Neural crest cell (in vitro differentiated cells): ENCODE measurements at regions not wholly inside any gene's neighbourhood (a gene's known extent, or its start where the extent isn't known, plus 50 kb on each side); places are given as distances from the start of the nearest gene placed in this dataset.
"Not testable (repeated sequence)": the region's sequence is repeated elsewhere in the genome, so short reads cannot be mapped to it uniquely, and the experiment has no call there.

Experiments
- DNase-seq: peaks from one replicate; pipeline ENCODE4 v3.0.0; 2021; ENCODE audit warnings: low read depth, mixed read lengths, low spot score
- H3K27ac Mint-ChIP-seq: one replicate; pipeline ENCODE4 v1.8.0; 2021; ENCODE audit warnings: mild to moderate bottlenecking, mixed read lengths; ENCODE audit not compliant: unreplicated experiment
- H3K27me3 Mint-ChIP-seq: 2 replicates; pipeline ENCODE4 v1.8.0; 2021; ENCODE audit warnings: low read depth, mild to moderate bottlenecking, mixed read lengths
- H3K36me3 Mint-ChIP-seq: 2 replicates; pipeline ENCODE4 v1.8.0; 2021; ENCODE audit warnings: low read depth, mild to moderate bottlenecking, mixed read lengths
- H3K4me1 Mint-ChIP-seq: 2 replicates; pipeline ENCODE4 v1.8.0; 2021; ENCODE audit warnings: mixed read lengths
- H3K4me3 Mint-ChIP-seq: one replicate; pipeline ENCODE4 v1.8.0; 2021; ENCODE audit warnings: mild to moderate bottlenecking, mixed read lengths
- H3K9me3 Mint-ChIP-seq: 2 replicates; pipeline ENCODE4 v1.8.0; 2021; ENCODE audit warnings: mixed read lengths
- CTCF ChIP-seq: fragments of 200-600 bp; sonication (generic); conservative IDR thresholded peaks from 2 replicates; pipeline ENCODE4 v1.5.0; 2021; ENCODE audit warnings: antibody characterized with exemption, mild to moderate bottlenecking

DNA sequence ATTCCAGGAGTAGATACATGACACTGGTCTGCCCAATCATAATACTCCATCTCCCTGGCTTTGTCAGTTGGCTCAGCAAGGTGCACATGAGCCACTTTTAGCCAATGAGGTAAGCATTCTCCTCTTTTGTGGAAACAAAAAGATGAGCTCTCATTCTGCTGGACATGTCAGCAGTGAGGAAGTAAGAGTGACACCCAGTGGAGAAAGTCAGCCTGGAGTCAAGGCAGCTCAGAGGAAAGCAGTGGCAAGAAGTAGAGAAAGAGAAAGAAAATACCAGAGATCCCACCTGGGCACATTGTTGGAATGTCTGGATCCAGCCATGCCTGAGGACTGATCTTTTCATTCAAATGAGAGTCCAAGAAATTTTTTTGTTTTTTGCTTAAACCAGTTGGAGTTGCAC, 496.9 kb upstream of the C16orf82 start:
- no peaks in the 10 kb centered on the region for H3K36me3 Mint-ChIP-seq
- no peaks in the 10 kb centered on the region for H3K4me1 Mint-ChIP-seq

GRCh38 chr16:26578748-26579147, 488.0 kb upstream of the C16orf82 start:
- peaks cover 6% of the 10 kb centered on the region for H3K9me3 Mint-ChIP-seq
- no peak overlapping the region for H3K27ac Mint-ChIP-seq
- no peak for TF ChIP-seq CTCF
- H3K36me3 Mint-ChIP-seq: no peaks in the 10 kb centered on the region
- H3K27me3 Mint-ChIP-seq: peaks cover 13% of the 10 kb centered on the region
- no peak for DNase-seq
- H3K4me3 Mint-ChIP-seq: no peak overlapping the region
- H3K4me1 Mint-ChIP-seq: no peaks in the 10 kb centered on the region

More for the DNA sequence above, 496.9 kb upstream of the C16orf82 start:
- TF ChIP-seq CTCF: peak; percentile 68
- Mint-ChIP-seq H3K4me3 (no peak overlapping the region), H3K9me3 (no peaks in the 10 kb centered on the region), H3K27ac (no peak overlapping the region), H3K27me3 (peaks cover 6% of the 10 kb centered on the region)
- peak; percentile 6 for DNase-seq

DNA sequence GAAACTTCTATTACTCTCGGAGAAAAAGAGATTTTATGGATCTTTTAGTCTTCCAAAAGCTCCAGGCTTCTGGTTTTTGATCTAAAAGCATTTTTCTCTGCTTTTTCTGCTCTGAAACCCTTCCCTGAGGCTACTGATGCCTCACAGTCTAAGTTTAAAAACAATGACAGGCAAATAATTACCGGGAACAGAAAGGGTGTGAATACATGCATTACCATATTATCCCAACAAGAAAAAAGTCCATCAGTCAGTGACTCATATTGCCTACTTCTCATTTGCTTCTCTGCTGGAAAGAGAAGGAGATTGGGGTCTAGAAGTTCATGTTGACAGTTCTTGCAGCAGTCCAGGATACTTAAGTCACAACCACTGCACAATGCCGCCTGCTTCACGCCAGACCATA, 482.9 kb upstream of the C16orf82 start:
- TF ChIP-seq CTCF: no peak
- H3K4me1 Mint-ChIP-seq: no peaks in the 10 kb centered on the region
- no peak for DNase-seq
- H3K36me3 Mint-ChIP-seq: no peaks in the 10 kb centered on the region
- H3K4me3 Mint-ChIP-seq: no peak overlapping the region
- H3K27ac Mint-ChIP-seq: no peak overlapping the region
- H3K27me3 Mint-ChIP-seq: peaks cover 18% of the 10 kb centered on the region
- H3K9me3 Mint-ChIP-seq: peaks cover 6% of the 10 kb centered on the region

DNA sequence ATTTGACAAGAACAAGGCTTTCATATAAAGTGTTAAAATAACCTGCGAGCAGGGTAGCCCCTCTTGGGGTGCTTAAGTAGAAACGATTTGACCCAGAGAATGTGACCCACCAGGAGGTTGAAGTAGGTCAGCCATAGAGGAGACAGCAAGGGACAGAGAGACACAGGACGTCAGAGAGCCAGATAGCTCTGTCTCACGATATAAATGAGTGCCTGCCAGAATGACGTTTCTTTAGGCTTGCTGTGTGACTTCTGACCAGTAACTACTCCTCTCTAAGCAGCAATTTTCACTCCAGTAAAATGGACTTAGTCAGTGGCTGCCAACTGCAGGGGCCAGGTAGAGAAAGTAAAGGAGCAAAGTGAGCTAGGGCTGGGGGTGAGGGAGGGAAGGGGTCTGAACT, 473.0 kb upstream of the C16orf82 start:
- Mint-ChIP-seq H3K4me3 (no peak overlapping the region), H3K27me3 (peaks cover 8% of the 10 kb centered on the region), H3K4me1 (no peaks in the 10 kb centered on the region), H3K9me3 (no peaks in the 10 kb centered on the region), H3K36me3 (no peaks in the 10 kb centered on the region), H3K27ac (no peak overlapping the region)
- no peak for DNase-seq
- TF ChIP-seq CTCF: no peak

DNA sequence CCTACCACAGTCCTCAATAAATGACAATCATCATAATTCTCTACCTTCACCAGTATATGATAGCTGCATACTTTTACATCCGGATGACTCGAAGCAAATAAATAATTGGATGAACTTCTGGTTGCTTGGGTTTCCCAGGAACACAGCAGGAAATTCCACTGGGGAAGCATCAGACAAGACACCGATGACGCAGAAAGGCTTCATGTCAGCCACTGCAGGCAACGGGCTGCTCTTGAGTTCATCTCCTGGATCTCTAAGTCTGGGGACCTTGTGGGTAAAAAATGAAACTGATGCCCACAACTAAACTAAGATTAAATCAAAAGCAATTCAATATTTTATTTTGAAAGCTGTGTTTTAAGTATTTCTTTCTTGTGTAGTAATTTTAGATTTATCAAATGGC, 472.1 kb upstream of the C16orf82 start:
- TF ChIP-seq CTCF: no peak
- H3K4me3 Mint-ChIP-seq: no peak overlapping the region
- no peak overlapping the region for H3K27ac Mint-ChIP-seq
- no peaks in the 10 kb centered on the region for H3K36me3 Mint-ChIP-seq
- peaks cover 8% of the 10 kb centered on the region for H3K4me1 Mint-ChIP-seq
- peaks cover 1% of the 10 kb centered on the region for H3K9me3 Mint-ChIP-seq
- peaks cover 8% of the 10 kb centered on the region for H3K27me3 Mint-ChIP-seq
- no peak for DNase-seq

DNA sequence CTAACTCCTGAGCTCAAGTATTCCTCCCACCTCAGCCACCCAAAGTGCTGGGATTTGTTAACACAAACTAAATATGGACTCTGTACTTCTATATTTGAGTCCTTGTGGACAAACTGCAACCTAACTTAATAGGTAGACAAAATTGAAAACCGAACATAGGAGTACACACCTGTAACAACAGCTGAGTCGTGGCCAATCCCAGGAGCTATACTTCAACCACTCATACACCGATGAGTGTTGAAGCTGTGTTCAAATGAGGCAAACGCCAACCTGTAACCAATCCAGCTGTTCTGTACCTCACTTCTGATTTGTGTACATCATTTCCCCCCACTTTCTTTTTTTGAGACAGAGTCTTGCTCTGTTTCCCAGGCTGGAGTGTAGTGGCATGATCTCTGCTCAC, 471.5 kb upstream of the C16orf82 start:
- Mint-ChIP-seq H3K4me1 (peaks cover 10% of the 10 kb centered on the region), H3K4me3 (no peak overlapping the region), H3K9me3 (peaks cover 3% of the 10 kb centered on the region), H3K27me3 (peaks cover 8% of the 10 kb centered on the region), H3K36me3 (no peaks in the 10 kb centered on the region), H3K27ac (no peak overlapping the region)
- no peak for DNase-seq
- no peak for TF ChIP-seq CTCF

DNA sequence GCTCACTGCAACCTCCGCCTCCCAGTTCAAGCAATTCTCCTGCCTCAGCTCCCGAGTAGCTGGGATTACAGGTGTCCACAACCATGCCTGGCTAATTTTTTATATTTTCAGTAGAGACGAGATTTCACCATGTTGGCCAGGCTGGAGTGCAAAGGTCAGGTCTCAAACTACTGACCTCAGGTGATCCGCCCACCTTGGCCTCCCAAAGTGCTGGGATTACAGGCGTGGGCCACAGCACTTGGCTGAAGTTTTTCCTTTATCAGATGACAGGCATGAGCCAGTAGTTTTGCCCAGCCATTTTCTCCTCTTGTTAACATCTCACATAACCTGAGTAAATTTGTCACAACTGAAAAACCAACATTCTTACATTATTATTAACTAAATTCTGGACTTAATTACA, 470.7 kb upstream of the C16orf82 start:
- DNase-seq, H3K27ac Mint-ChIP-seq, H3K27me3 Mint-ChIP-seq, H3K4me3 Mint-ChIP-seq, H3K9me3 Mint-ChIP-seq, H3K36me3 Mint-ChIP-seq: not testable (repeated sequence)
- H3K4me1 Mint-ChIP-seq: peaks cover 10% of the 10 kb centered on the region
